ENCODE measurements at regions not wholly inside any gene's neighbourhood (a gene's known extent, or its start where the extent isn't known, plus 50 kb on each side); places are given as distances from the start of the nearest gene placed in this dataset.

- TF ChIP-seq, protein P1, sequence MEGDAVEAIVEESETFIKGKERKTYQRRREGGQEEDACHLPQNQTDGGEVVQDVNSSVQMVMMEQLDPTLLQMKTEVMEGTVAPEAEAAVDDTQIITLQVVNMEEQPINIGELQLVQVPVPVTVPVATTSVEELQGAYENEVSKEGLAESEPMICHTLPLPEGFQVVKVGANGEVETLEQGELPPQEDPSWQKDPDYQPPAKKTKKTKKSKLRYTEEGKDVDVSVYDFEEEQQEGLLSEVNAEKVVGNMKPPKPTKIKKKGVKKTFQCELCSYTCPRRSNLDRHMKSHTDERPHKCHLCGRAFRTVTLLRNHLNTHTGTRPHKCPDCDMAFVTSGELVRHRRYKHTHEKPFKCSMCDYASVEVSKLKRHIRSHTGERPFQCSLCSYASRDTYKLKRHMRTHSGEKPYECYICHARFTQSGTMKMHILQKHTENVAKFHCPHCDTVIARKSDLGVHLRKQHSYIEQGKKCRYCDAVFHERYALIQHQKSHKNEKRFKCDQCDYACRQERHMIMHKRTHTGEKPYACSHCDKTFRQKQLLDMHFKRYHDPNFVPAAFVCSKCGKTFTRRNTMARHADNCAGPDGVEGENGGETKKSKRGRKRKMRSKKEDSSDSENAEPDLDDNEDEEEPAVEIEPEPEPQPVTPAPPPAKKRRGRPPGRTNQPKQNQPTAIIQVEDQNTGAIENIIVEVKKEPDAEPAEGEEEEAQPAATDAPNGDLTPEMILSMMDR (IDR thresholded peaks at IDR 0.05), result no peak
- TF ChIP-seq POLR2A (IDR thresholded peaks at IDR 0.05), result no peak
Measured at GRCh38 chr22:22407061-22407460, 101.5 kb downstream of the ZNF280B start.

All from breast epithelium (tissue), 3 donors.